SKM-1 (cell line): ENCODE measurements at regions not wholly inside any gene's neighbourhood (a gene's known extent, or its start where the extent isn't known, plus 50 kb on each side); places are given as distances from the start of the nearest gene placed in this dataset.
"Not testable (repeated sequence)": the region's sequence is repeated elsewhere in the genome, so short reads cannot be mapped to it uniquely, and the experiment has no call there.

Experiments used
- DNase-seq: peaks from one replicate; lab custom pipeline; 2025; ENCODE audit not compliant: unreplicated experiment; lab: John Stamatoyannopoulos, UW

GRCh38 chr2:192412394-192412793 lies 217.7 kb upstream of the TMEFF2 start:
- DNase-seq, result no peak

- DNase-seq, result no peak
These were observed 217.0 kb upstream of the TMEFF2 start for GRCh38 chr2:192411755-192412154.

GRCh38 chr2:192410319-192410718 lies 215.6 kb upstream of the TMEFF2 start:
- DNase-seq, result no peak

GRCh38 chr2:192407692-192408091 lies 213.0 kb upstream of the TMEFF2 start:
- DNase-seq, result no peak

- DNase-seq, result no peak
These were observed 203.5 kb upstream of the TMEFF2 start for GRCh38 chr2:192398236-192398635.

GRCh38 chr2:192394605-192395004 lies 199.9 kb upstream of the TMEFF2 start:
- DNase-seq, result no peak

GRCh38 chr2:192391041-192391440 lies 196.3 kb upstream of the TMEFF2 start:
- DNase-seq, result no peak

GRCh38 chr2:192390401-192390800 lies 195.7 kb upstream of the TMEFF2 start:
- no peak for DNase-seq

- DNase-seq, result not testable (repeated sequence)
These were observed 189.5 kb upstream of the TMEFF2 start for GRCh38 chr2:192384191-192384590.

GRCh38 chr2:192381082-192381481 lies 186.3 kb upstream of the TMEFF2 start:
- DNase-seq, result no peak

- no peak for DNase-seq
These were observed 185.0 kb upstream of the TMEFF2 start for GRCh38 chr2:192379736-192380135.

- DNase-seq, result no peak
These were observed 182.4 kb upstream of the TMEFF2 start for GRCh38 chr2:192377173-192377572.

- DNase-seq, result no peak
These were observed 179.0 kb upstream of the TMEFF2 start for GRCh38 chr2:192373754-192374153.

GRCh38 chr2:192373221-192373620 lies 178.5 kb upstream of the TMEFF2 start:
- no peak for DNase-seq

GRCh38 chr2:192369969-192370368 lies 175.2 kb upstream of the TMEFF2 start:
- DNase-seq, result no peak

GRCh38 chr2:192357217-192357616 lies 162.5 kb upstream of the TMEFF2 start:
- no peak for DNase-seq

- DNase-seq, result no peak
These were observed 159.9 kb upstream of the TMEFF2 start for GRCh38 chr2:192354512-192355244.

GRCh38 chr2:192347542-192347941 lies 152.8 kb upstream of the TMEFF2 start:
- no peak for DNase-seq

GRCh38 chr2:192345287-192345686 lies 150.6 kb upstream of the TMEFF2 start:
- no peak for DNase-seq

GRCh38 chr2:192333642-192334041 lies 138.9 kb upstream of the TMEFF2 start:
- no peak for DNase-seq

GRCh38 chr2:192328297-192328696 lies 133.6 kb upstream of the TMEFF2 start:
- no peak for DNase-seq

- DNase-seq, result no peak
These were observed 132.8 kb upstream of the TMEFF2 start for GRCh38 chr2:192327576-192327975.

GRCh38 chr2:192315543-192315942 lies 120.8 kb upstream of the TMEFF2 start:
- DNase-seq, result no peak
